T1000 (cell line): ENCODE measurements at regions not wholly inside any gene's neighbourhood (a gene's known extent, or its start where the extent isn't known, plus 50 kb on each side); places are given as distances from the start of the nearest gene placed in this dataset.

Source experiments
- DNase-seq: peaks from one replicate; lab custom pipeline; 2025; ENCODE audit warnings: mixed read lengths; lab: John Stamatoyannopoulos, UW

- no peak for DNase-seq
These were observed 81.2 kb upstream of the ETV6 start for GRCh38 chr12:11568155-11568761.

DNA sequence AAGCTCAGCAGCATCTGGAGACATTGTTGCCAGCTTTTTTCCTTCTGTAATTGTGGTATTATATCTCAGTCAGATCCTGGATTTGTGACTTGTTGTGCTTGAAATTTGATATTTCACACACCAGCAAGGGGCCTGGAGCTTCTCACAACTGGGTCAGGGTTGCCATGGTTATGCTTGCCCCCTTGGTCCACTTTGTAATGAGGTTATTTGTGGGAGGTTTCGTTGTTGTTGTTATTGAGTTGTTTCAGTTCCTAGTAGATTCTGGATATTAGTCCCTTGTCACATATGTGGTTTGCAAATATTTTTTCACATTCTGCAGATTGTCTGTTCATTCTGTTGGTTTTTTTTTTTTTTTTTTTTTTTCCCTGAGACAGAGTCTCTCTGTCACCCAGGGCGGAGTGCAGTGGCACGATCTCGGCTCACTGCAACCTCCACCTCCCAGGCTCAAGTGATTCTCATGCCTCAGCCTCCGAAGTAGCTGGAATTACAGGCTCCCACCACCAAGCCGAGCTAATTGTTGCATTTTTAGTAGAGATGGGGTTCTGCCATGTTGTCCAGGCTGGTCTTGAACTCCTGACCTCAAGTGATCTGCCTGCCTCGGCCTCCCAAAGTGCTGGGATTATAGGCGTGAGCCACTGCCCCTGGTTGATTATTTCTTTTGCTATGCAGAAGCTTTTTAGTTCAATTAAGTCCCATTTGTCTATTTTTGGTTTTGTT lies 80.6 kb upstream of the ETV6 start:
- no peak for DNase-seq

GRCh38 chr12:11569716-11570115 lies 79.8 kb upstream of the ETV6 start:
- DNase-seq, result no peak

DNA sequence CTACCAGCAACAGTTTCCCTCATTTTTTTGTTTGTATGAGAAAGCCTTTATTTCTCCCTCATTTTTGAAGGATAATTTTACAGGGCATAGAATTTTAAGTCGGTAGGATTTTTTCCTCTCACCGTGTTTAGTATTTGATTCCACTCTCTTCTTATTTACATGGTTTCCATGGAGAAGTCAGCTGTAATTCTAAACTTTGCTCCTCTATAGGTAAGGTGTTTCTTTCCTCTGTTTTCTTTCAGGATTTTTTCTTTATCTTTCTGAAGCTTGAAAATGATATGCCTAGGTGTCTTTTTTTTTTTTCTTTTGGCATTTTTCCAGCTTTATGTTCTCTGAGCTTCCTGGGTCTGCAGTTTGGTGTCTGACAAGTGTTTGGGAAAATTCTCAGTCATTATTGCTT lies 75.6 kb upstream of the ETV6 start:
- no peak for DNase-seq

DNA sequence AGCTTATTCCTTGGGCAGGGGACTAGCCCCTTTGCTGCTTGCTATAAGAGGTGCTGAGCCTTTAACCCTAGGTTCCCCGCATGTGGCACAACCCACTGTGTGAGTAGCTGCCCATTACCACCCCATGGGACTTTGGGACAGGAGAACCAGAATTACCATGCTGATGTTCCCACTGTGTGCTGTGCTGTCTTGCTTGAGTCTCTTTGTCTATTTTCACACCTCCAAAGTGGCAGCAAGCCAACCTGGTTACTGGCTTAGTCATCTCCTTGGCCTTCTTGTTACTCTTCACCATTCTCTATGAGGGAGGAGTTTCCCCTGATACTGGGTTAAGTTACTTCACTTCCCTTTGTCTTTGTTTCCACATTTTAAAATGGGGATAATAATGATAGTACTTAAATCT lies 73.4 kb upstream of the ETV6 start:
- no peak for DNase-seq

- no peak for DNase-seq
These were observed 71.7 kb upstream of the ETV6 start for GRCh38 chr12:11577658-11578260.

GRCh38 chr12:11578461-11578993 lies 70.9 kb upstream of the ETV6 start:
- DNase-seq, result no peak

DNA sequence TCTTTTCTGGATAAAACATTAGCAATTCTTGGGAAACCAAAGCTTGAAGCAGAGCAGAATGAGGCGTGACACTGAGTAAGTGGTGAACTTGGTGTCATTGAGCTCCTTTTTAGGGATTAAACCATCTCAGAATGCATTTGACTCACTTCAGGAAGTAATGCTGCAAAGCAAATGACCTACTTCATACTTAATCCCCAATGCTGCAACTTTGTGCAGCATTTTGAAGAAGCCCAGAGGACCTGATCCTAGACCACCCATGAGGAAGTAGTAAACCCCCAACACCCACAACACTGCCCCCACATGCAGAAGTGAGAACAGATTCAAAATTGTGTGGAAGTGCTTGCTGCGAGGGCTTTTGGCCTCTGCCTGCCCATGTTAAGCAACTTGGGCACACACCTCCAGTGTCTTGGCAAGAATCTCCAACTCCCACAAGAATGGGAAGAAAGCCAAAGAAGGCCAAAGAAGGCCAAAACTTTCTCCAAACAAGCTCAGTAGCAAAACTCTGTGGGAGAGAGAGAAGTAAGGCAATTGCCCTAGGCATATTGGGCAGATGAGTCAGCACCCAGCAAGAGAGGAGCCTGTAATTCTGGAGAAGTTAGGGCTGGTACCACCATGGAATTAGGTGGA lies 69.2 kb upstream of the ETV6 start:
- DNase-seq, result peak; percentile 72

DNA sequence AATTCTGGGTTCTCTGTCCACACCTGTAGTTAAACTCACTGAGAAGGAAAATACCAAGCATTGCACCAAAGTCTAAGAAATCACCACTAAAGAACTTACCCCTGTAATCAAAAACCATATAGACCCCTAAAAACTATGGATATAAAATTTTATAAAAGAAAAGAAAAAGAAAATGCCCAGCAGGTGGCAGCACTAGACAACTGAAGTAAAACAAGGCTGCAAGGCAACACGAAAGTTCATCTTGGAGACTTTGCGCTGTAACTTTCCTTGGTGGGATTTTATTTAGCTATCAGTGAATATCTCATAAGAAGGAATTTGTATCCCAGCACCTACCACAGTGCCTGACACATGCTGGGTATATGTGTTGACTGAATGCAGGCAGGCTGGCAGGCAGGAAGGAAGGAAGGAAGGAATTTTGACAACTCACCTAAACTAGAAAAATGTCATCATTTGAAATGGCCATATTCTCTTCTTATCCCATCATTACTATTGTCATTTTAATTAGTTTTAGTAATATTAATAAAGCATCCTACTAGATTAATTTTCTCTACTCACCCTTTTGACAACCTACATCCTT lies 68.2 kb upstream of the ETV6 start:
- DNase-seq, result peak; percentile 24

- DNase-seq, result no peak
These were observed 65.1 kb upstream of the ETV6 start for GRCh38 chr12:11584221-11584855.

GRCh38 chr12:11592484-11592883 lies 57.0 kb upstream of the ETV6 start:
- DNase-seq, result no peak

GRCh38 chr12:11593013-11593412 lies 56.5 kb upstream of the ETV6 start:
- DNase-seq, result no peak

DNA sequence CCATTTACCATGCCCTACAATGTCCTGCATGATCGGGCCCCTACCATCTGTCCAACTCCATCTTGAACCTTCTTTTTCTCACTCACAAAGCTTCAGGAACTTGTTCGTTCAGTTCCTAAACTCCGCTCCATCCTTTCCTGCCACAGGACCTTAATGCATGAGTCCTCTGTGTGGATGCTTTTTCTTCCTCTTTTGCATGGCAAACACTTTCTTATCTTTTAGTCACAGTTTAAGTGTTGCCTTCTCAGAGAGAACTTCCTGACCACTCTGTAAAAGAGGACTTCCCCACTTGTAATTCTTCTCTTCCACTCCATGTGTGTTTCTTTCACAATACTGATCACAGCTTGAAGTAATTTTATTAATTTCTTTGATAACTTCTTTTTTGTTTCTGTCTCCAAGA lies 54.4 kb upstream of the ETV6 start:
- no peak for DNase-seq

DNA sequence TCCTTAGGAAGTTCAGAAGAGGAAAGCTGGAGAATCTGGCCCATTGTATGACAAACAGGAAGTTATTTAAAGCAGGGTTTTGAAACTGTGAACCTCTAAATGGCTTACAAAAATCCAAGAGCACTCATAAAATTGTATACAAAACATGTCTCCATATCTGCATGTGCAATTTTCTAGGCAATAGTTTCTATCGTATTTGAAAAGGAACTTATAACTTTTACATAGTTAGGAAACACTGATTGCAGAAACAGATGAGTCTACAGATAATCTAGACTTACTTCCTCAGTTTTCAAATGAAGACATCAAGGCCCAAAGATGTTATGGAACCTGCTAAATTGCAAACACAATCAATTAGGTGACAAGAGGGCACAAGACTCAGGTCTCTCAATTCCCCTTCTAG lies 53.3 kb upstream of the ETV6 start:
- DNase-seq, result no peak

DNA sequence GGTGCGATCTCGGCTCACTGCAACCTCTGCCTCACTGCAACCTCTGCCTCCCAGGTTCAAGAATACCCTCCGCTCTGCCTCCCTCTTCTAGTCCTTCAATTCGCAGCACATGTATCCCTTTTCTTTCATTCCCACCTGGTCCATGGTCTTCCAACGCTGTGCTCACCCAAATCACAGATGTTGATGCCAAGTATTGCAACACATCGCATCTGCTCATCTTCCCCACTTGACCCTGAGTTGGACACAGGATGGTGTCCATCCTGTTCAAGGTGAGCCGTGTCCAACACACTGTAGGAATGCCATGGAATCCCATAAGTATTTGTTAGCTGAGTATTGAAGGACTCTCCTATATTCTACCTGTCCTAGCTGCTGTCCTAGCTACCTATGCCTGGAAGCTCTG lies 50.6 kb upstream of the ETV6 start:
- no peak for DNase-seq
